Spinal cord (tissue), 9 donors: ENCODE measurements at regions not wholly inside any gene's neighbourhood (a gene's known extent, or its start where the extent isn't known, plus 50 kb on each side); places are given as distances from the start of the nearest gene placed in this dataset.
"Not testable (repeated sequence)": the region's sequence is repeated elsewhere in the genome, so short reads cannot be mapped to it uniquely, and the experiment has no call there.

Experiments used
- DNase-seq, 6 donors: peaks; one replicate each; pipeline versions ENCODE4 v3.0.0 to v3.0.0-alpha.2; 2013 to 2015; ENCODE audit warnings: low spot score in 6 of 6, low read depth in 4 of 6
- H3K27ac ChIP-seq: one replicate; pipeline ENCODE4 v1.5.1; 2013; ENCODE audit warnings: low read depth, low read length, control low read depth
- H3K27me3 ChIP-seq: one replicate; pipeline ENCODE4 v1.6.1; 2013; ENCODE audit warnings: low read length; ENCODE audit not compliant: control insufficient read depth, insufficient read depth
- H3K36me3 ChIP-seq: one replicate; pipeline ENCODE4 v1.6.1; 2013; ENCODE audit warnings: low read length; ENCODE audit not compliant: control insufficient read depth, insufficient read depth
- H3K4me1 ChIP-seq: one replicate; pipeline ENCODE4 v1.6.1; 2013; ENCODE audit warnings: low read length; ENCODE audit not compliant: control insufficient read depth, insufficient read depth
- H3K4me3 ChIP-seq: one replicate; pipeline ENCODE4 v1.5.1; 2013; ENCODE audit warnings: low read depth, low read length, control low read depth
- H3K9me3 ChIP-seq: one replicate; pipeline ENCODE4 v1.6.1; 2013; ENCODE audit warnings: low read length; ENCODE audit not compliant: control insufficient read depth, insufficient read depth
- WGBS: methylation state at CpG from one replicate; pipeline ENCODE4 v1.1.5; 2013; ENCODE audit warnings: missing lambda C conversion rate; ENCODE audit not compliant: insufficient coverage; 5-methylcytosine and 5-hydroxymethylcytosine counted together
- donor health status: healthy.

- 85% methylated on average over 6 of the region's 7 CpGs for WGBS
- H3K36me3 ChIP-seq = no peaks in the 10 kb centered on the region
Measured at GRCh38 chr2:3034396-3034795, 343.2 kb downstream of the EIPR1 start.

GRCh38 chr2:3033315-3033714 is 344.3 kb downstream of the EIPR1 start:
- Histone ChIP-seq H3K27me3 (no peaks in the 10 kb centered on the region), H3K27ac (no peak overlapping the region), H3K36me3 (no peaks in the 10 kb centered on the region), H3K4me3 (no peak overlapping the region), H3K9me3 (no peaks in the 10 kb centered on the region), H3K4me1 (no peaks in the 10 kb centered on the region)
- DNase-seq = no peak
- 84% methylated on average over 5 of the region's 8 CpGs for WGBS

More at GRCh38 chr2:3034396-3034795, 343.2 kb downstream of the EIPR1 start:
- Histone ChIP-seq H3K4me1 (no peaks in the 10 kb centered on the region), H3K4me3 (no peak overlapping the region), H3K27me3 (no peaks in the 10 kb centered on the region), H3K27ac (no peak overlapping the region), H3K9me3 (no peaks in the 10 kb centered on the region)
- DNase-seq = no peak

- not testable (repeated sequence) for DNase-seq, H3K27ac ChIP-seq, H3K9me3 ChIP-seq, H3K27me3 ChIP-seq, H3K36me3 ChIP-seq, H3K4me3 ChIP-seq, H3K4me1 ChIP-seq
- 83% methylated on average over 8 of the region's 9 CpGs for WGBS
Measured at GRCh38 chr2:3030791-3031190, 346.8 kb downstream of the EIPR1 start.

- no peak overlapping the region for H3K27ac ChIP-seq
- no CpG with 5 or more reads among the region's 1 CpG for WGBS
- H3K27me3 ChIP-seq = no peaks in the 10 kb centered on the region
- peaks cover 4% of the 10 kb centered on the region for H3K4me1 ChIP-seq
- H3K9me3 ChIP-seq = no peaks in the 10 kb centered on the region
- no peak for DNase-seq
- no peak overlapping the region for H3K4me3 ChIP-seq
- H3K36me3 ChIP-seq = no peaks in the 10 kb centered on the region
Measured at GRCh38 chr2:3025984-3026383, 351.6 kb downstream of the EIPR1 start.

GRCh38 chr2:3025261-3025660 is 352.4 kb downstream of the EIPR1 start:
- Histone ChIP-seq H3K4me1 (peaks cover 4% of the 10 kb centered on the region), H3K36me3 (no peaks in the 10 kb centered on the region), H3K9me3 (no peaks in the 10 kb centered on the region), H3K27ac (no peak overlapping the region), H3K27me3 (no peaks in the 10 kb centered on the region), H3K4me3 (no peak overlapping the region)
- peak in 2 of 6 donors; percentile 32 to 84 for DNase-seq
- WGBS = 40% methylated on average over 4 of the region's 6 CpGs

GRCh38 chr2:3024401-3024935 is 353.1 kb downstream of the EIPR1 start:
- Histone ChIP-seq H3K9me3 (no peaks in the 10 kb centered on the region), H3K27me3 (no peaks in the 10 kb centered on the region), H3K27ac (no peak overlapping the region), H3K36me3 (no peaks in the 10 kb centered on the region), H3K4me3 (no peak overlapping the region), H3K4me1 (peaks cover 4% of the 10 kb centered on the region)
- DNase-seq = no peak
- 84% methylated on average over 10 of the region's 10 CpGs for WGBS

- H3K4me3 ChIP-seq = no peak overlapping the region
- no peaks in the 10 kb centered on the region for H3K36me3 ChIP-seq
- peaks cover 4% of the 10 kb centered on the region for H3K4me1 ChIP-seq
- H3K9me3 ChIP-seq = no peaks in the 10 kb centered on the region
- no peak for DNase-seq
- WGBS = 93% methylated on average over 7 of the region's 7 CpGs
- no peak overlapping the region for H3K27ac ChIP-seq
- no peaks in the 10 kb centered on the region for H3K27me3 ChIP-seq
Measured at GRCh38 chr2:3023531-3023930, 354.1 kb downstream of the EIPR1 start.

- H3K27ac ChIP-seq = no peak overlapping the region
- H3K27me3 ChIP-seq = no peaks in the 10 kb centered on the region
- no peak for DNase-seq
- 84% methylated on average over 5 of the region's 9 CpGs for WGBS
- no peak overlapping the region for H3K4me3 ChIP-seq
- H3K9me3 ChIP-seq = no peaks in the 10 kb centered on the region
- H3K36me3 ChIP-seq = no peaks in the 10 kb centered on the region
- peaks cover 4% of the 10 kb centered on the region for H3K4me1 ChIP-seq
Measured at GRCh38 chr2:3022841-3023372, 354.7 kb downstream of the EIPR1 start.

- peaks cover 4% of the 10 kb centered on the region for H3K4me1 ChIP-seq
- peaks cover 1% of the 10 kb centered on the region for H3K9me3 ChIP-seq
- no peak overlapping the region for H3K27ac ChIP-seq
- no peak for DNase-seq
- 92% methylated on average over 5 of the region's 8 CpGs for WGBS
- no peaks in the 10 kb centered on the region for H3K36me3 ChIP-seq
- H3K4me3 ChIP-seq = no peak overlapping the region
- H3K27me3 ChIP-seq = no peaks in the 10 kb centered on the region
Measured at GRCh38 chr2:3021720-3022119, 355.9 kb downstream of the EIPR1 start.

- no peak overlapping the region for H3K4me3 ChIP-seq
- DNase-seq = no peak
- no peaks in the 10 kb centered on the region for H3K27me3 ChIP-seq
- 64% methylated on average over 2 of the region's 4 CpGs for WGBS
- H3K36me3 ChIP-seq = no peaks in the 10 kb centered on the region
- H3K4me1 ChIP-seq = no peaks in the 10 kb centered on the region
- H3K27ac ChIP-seq = no peak overlapping the region
- peaks cover 17% of the 10 kb centered on the region for H3K9me3 ChIP-seq
Measured at GRCh38 chr2:3010001-3010400, 367.6 kb downstream of the EIPR1 start.
